K562 (cell line): ENCODE measurements at regions not wholly inside any gene's neighbourhood (a gene's known extent, or its start where the extent isn't known, plus 50 kb on each side); places are given as distances from the start of the nearest gene placed in this dataset.
A peak's percentile ranks its signal among the peaks of the same experiment; 100 is the strongest.

ENCODE experiments used
- AFF4 ChIP-seq: sonication (generic); formaldehyde crosslinking; IDR thresholded peaks from 2 replicates; pipeline ENCODE4 v1.8.0; 2023; ENCODE audit warnings: mild to moderate bottlenecking, missing genetic modification reagents
- ASH1L ChIP-seq: fragments of 450-650 bp; IDR thresholded peaks from 2 replicates; pipeline ENCODE4 v1.6.1; 2018; ENCODE audit warnings: borderline replicate concordance, mild to moderate bottlenecking, low read depth; ENCODE audit not compliant: partially characterized antibody
- BRD9 ChIP-seq: fragments of 450-650 bp; IDR thresholded peaks from 2 replicates; pipeline ENCODE4 v1.6.1; 2018; ENCODE audit warnings: low read depth; ENCODE audit not compliant: partially characterized antibody
- CTCF ChIP-seq, 3 experiments: IDR thresholded peaks in 2 of 3; conservative IDR thresholded peaks in 1 of 3; 2 replicates each; pipeline ENCODE4 v1.5.1; 2011 to 2012; ENCODE audit warnings: low read length in 3 of 3, mild to moderate bottlenecking in 3 of 3, control low read depth in 2 of 3, improper control_type of control experiment in 1 of 3, inconsistent platforms in 1 of 3, low read depth in 1 of 3, mixed read lengths in 1 of 3, moderate library complexity in 1 of 3; ENCODE audit not compliant: insufficient read depth in 2 of 3
- EP300 ChIP-seq: IDR thresholded peaks from 2 replicates; pipeline ENCODE4 v1.6.1; 2012; ENCODE audit warnings: low read length, improper control_type of control experiment
- EZH2 ChIP-seq: IDR thresholded peaks from 2 replicates; pipeline ENCODE4 v1.6.1; 2012; ENCODE audit warnings: low read depth, mild to moderate bottlenecking, inconsistent platforms, low read length, borderline replicate concordance
- GATA2 ChIP-seq: sonication (generic); formaldehyde crosslinking; IDR thresholded peaks from 2 replicates; pipeline ENCODE4 v1.4.0; 2020; ENCODE audit warnings: mild to moderate bottlenecking, missing genetic modification reagents
- KHSRP ChIP-seq: fragments of 450-650 bp; IDR thresholded peaks from 2 replicates; pipeline ENCODE4 v1.6.1; 2017
- NRF1 ChIP-seq, 2 experiments: fragments of 450-650 bp; IDR thresholded peaks in 1 of 2; conservative IDR thresholded peaks in 1 of 2; 2 replicates each; pipeline ENCODE4 v1.6.1; 2014; ENCODE audit warnings: mild to moderate bottlenecking in 2 of 2
- POLR2A ChIP-seq: fragments of 450-650 bp; conservative IDR thresholded peaks from 2 replicates; pipeline ENCODE4 v1.6.1; 2016
- SREBF2 ChIP-seq: sonication (generic); formaldehyde crosslinking; IDR thresholded peaks from 2 replicates; pipeline ENCODE4 v1.4.0; 2020; ENCODE audit warnings: mild to moderate bottlenecking, missing genetic modification reagents
- TF ChIP-seq, protein P1 (sequence below), 2 experiments: fragments of 450-650 bp in 1 of 2; sonication (generic) in 1 of 2; formaldehyde crosslinking; conservative IDR thresholded peaks; 2 replicates each; pipeline versions ENCODE4 v1.4.0 to v1.8.1; 2020 to 2022; ENCODE audit warnings: mild to moderate bottlenecking in 1 of 2, missing genetic modification reagents in 1 of 2
- TF ChIP-seq, protein P2 (sequence below), 2 experiments: fragments of 450-650 bp; formaldehyde crosslinking in 1 of 2; IDR thresholded peaks; 2 replicates each; pipeline versions ENCODE4 v1.4.0 to v1.6.1; 2014 to 2020; ENCODE audit warnings: mild to moderate bottlenecking in 2 of 2, borderline replicate concordance in 1 of 2, low read depth in 1 of 2

DNA sequence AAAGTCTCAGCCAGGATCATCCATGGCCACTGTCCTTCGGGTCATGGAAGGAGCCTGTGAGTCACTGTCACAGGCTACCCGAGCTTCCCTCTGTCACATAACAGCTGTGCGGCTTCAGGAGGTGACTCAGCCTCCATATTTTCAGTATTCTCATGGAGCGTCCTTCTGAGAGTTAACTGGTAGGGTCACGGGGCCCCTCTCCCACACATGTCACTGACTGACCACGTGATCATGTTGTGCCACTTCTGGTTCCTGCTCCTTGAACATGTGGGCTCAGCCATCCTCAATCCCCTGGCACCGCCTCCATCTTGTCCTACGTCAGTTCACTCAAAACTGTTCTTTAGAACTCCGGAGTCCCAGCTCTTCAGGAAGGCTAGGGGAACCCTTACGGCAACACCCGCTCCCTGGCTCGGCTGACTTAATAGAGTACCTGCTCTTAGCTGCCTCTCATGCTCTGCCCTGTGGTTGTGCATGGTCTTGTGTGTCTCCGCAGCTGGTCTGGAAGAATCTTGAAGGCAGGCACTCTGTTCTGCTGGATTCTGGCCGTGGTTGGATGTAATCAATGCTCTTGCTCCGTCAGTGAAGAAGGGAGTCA is 182.8 kb downstream of the ICE1 start:
- TF ChIP-seq EP300 (no peak), ASH1L (no peak), EZH2 (no peak), CTCF (IDR thresholded peaks at IDR 0.05 in 2 of 3, conservative IDR thresholded peaks at IDR 0.05 in 1 of 3; ENCODE audit: insufficient read depth in 2 of 3, low read depth in 1 of 3, low read length in 3 of 3) (no peak), GATA2 (CRISPR knock-in tag) (no peak), NRF1 (conservative IDR thresholded peaks at IDR 0.05 in 1 of 2, IDR thresholded peaks at IDR 0.05 in 1 of 2) (peak; percentile 15 to 31; a peak in 1 of 4 replicates), AFF4 (CRISPR knock-in tag) (no peak), KHSRP (no peak), POLR2A (no peak), BRD9 (no peak), SREBF2 (CRISPR knock-in tag) (no peak)
- TF ChIP-seq, protein P1, sequence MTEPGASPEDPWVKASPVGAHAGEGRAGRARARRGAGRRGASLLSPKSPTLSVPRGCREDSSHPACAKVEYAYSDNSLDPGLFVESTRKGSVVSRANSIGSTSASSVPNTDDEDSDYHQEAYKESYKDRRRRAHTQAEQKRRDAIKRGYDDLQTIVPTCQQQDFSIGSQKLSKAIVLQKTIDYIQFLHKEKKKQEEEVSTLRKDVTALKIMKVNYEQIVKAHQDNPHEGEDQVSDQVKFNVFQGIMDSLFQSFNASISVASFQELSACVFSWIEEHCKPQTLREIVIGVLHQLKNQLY (CRISPR knock-in tag; conservative IDR thresholded peaks at IDR 0.05), result no peak
- TF ChIP-seq, protein P2, sequence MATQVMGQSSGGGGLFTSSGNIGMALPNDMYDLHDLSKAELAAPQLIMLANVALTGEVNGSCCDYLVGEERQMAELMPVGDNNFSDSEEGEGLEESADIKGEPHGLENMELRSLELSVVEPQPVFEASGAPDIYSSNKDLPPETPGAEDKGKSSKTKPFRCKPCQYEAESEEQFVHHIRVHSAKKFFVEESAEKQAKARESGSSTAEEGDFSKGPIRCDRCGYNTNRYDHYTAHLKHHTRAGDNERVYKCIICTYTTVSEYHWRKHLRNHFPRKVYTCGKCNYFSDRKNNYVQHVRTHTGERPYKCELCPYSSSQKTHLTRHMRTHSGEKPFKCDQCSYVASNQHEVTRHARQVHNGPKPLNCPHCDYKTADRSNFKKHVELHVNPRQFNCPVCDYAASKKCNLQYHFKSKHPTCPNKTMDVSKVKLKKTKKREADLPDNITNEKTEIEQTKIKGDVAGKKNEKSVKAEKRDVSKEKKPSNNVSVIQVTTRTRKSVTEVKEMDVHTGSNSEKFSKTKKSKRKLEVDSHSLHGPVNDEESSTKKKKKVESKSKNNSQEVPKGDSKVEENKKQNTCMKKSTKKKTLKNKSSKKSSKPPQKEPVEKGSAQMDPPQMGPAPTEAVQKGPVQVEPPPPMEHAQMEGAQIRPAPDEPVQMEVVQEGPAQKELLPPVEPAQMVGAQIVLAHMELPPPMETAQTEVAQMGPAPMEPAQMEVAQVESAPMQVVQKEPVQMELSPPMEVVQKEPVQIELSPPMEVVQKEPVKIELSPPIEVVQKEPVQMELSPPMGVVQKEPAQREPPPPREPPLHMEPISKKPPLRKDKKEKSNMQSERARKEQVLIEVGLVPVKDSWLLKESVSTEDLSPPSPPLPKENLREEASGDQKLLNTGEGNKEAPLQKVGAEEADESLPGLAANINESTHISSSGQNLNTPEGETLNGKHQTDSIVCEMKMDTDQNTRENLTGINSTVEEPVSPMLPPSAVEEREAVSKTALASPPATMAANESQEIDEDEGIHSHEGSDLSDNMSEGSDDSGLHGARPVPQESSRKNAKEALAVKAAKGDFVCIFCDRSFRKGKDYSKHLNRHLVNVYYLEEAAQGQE (IDR thresholded peaks at IDR 0.05; ENCODE audit: borderline replicate concordance), result no peak; the same call in none of the 2 replicates
- TF ChIP-seq, protein P2 (CRISPR knock-in tag; IDR thresholded peaks at IDR 0.05; ENCODE audit: low read depth), result no peak
